Neutrophil (primary cell): ENCODE measurements at regions not wholly inside any gene's neighbourhood (a gene's known extent, or its start where the extent isn't known, plus 50 kb on each side); places are given as distances from the start of the nearest gene placed in this dataset.

Experiments used
- H3K27ac ChIP-seq: fragments of 200-600 bp; sonication (generic); 2 replicates; pipeline ENCODE4 v1.5.1; 2016; ENCODE audit warnings: mild to moderate bottlenecking, moderate library complexity
- H3K27me3 ChIP-seq: fragments of 200-600 bp; sonication (generic); 2 replicates; pipeline ENCODE4 v1.6.0; 2016; ENCODE audit warnings: mild to moderate bottlenecking
- H3K36me3 ChIP-seq: fragments of 200-600 bp; sonication (generic); 2 replicates; pipeline ENCODE4 v1.5.1; 2017
- H3K4me1 ChIP-seq, 2 experiments: fragments of 200-600 bp in 1 of 2; sonication (generic) in 1 of 2; 1 replicate in 1 of 2; 2 replicates in 1 of 2; pipeline versions ENCODE4 v1.5.1 to v1.6.1; 2013 to 2016; ENCODE audit warnings: low read depth in 1 of 2, low read length in 1 of 2, mild to moderate bottlenecking in 1 of 2, moderate library complexity in 1 of 2; ENCODE audit not compliant: control insufficient read depth in 1 of 2, insufficient read depth in 1 of 2
- H3K4me3 ChIP-seq, 2 experiments: fragments of 200-600 bp in 1 of 2; sonication (generic) in 1 of 2; 1 replicate in 1 of 2; 2 replicates in 1 of 2; pipeline ENCODE4 v1.5.1; 2013 to 2016; ENCODE audit warnings: low read depth in 1 of 2, low read length in 1 of 2, mild to moderate bottlenecking in 1 of 2, moderate library complexity in 1 of 2
- H3K9me3 ChIP-seq: fragments of 200-600 bp; sonication (generic); 2 replicates; pipeline ENCODE4 v1.5.1; 2016
- CTCF ChIP-seq: fragments of 200-600 bp; sonication (generic); IDR thresholded peaks from 2 replicates; pipeline ENCODE4 v1.5.1; 2016; ENCODE audit warnings: antibody characterized with exemption

- no peaks in the 10 kb centered on the region for H3K4me1 ChIP-seq
- H3K27ac ChIP-seq, result no peak overlapping the region
- TF ChIP-seq CTCF, result no peak
- no peaks in the 10 kb centered on the region for H3K36me3 ChIP-seq
- no peaks in the 10 kb centered on the region for H3K27me3 ChIP-seq
- no peaks in the 10 kb centered on the region for H3K9me3 ChIP-seq
- no peak overlapping the region for H3K4me3 ChIP-seq
Measured at GRCh38 chr2:176852667-176853066, 359.9 kb upstream of the HNRNPA3 start.

- H3K27ac ChIP-seq, result no peak overlapping the region
- TF ChIP-seq CTCF, result no peak
- H3K4me1 ChIP-seq, result no peaks in the 10 kb centered on the region
- H3K36me3 ChIP-seq, result no peaks in the 10 kb centered on the region
- no peaks in the 10 kb centered on the region for H3K9me3 ChIP-seq
- H3K4me3 ChIP-seq, result no peak overlapping the region
- no peaks in the 10 kb centered on the region for H3K27me3 ChIP-seq
Measured at GRCh38 chr2:176854062-176854461, 358.5 kb upstream of the HNRNPA3 start.

GRCh38 chr2:176854878-176855277, 357.7 kb upstream of the HNRNPA3 start:
- Histone ChIP-seq H3K4me3 (no peak overlapping the region), H3K4me1 (no peaks in the 10 kb centered on the region), H3K27me3 (no peaks in the 10 kb centered on the region), H3K9me3 (no peaks in the 10 kb centered on the region), H3K27ac (no peak overlapping the region), H3K36me3 (no peaks in the 10 kb centered on the region)
- no peak for TF ChIP-seq CTCF

GRCh38 chr2:176856683-176857082, 355.9 kb upstream of the HNRNPA3 start:
- Histone ChIP-seq H3K9me3 (no peaks in the 10 kb centered on the region), H3K4me3 (no peak overlapping the region), H3K36me3 (no peaks in the 10 kb centered on the region), H3K4me1 (no peaks in the 10 kb centered on the region), H3K27ac (no peak overlapping the region), H3K27me3 (no peaks in the 10 kb centered on the region)
- no peak for TF ChIP-seq CTCF

- H3K27ac ChIP-seq, result no peak overlapping the region
- TF ChIP-seq CTCF, result no peak
- H3K36me3 ChIP-seq, result no peaks in the 10 kb centered on the region
Measured at GRCh38 chr2:176865336-176865735, 347.3 kb upstream of the HNRNPA3 start.

GRCh38 chr2:176872406-176872805, 340.2 kb upstream of the HNRNPA3 start:
- Histone ChIP-seq H3K9me3 (no peaks in the 10 kb centered on the region), H3K4me1 (no peaks in the 10 kb centered on the region), H3K27me3 (no peaks in the 10 kb centered on the region), H3K27ac (no peak overlapping the region), H3K4me3 (no peak overlapping the region), H3K36me3 (no peaks in the 10 kb centered on the region)
- TF ChIP-seq CTCF, result no peak

More at GRCh38 chr2:176865336-176865735, 347.3 kb upstream of the HNRNPA3 start:
- no peaks in the 10 kb centered on the region for H3K9me3 ChIP-seq
- H3K4me3 ChIP-seq, result no peak overlapping the region
- H3K27me3 ChIP-seq, result no peaks in the 10 kb centered on the region
- no peaks in the 10 kb centered on the region for H3K4me1 ChIP-seq
